SH-SY5Y (cell line): ENCODE measurements at regions not wholly inside any gene's neighbourhood (a gene's known extent, or its start where the extent isn't known, plus 50 kb on each side); places are given as distances from the start of the nearest gene placed in this dataset.

Experiments used
- GATA2 ChIP-seq: IDR thresholded peaks from 2 replicates; pipeline ENCODE4 v1.6.1; 2011; ENCODE audit warnings: mild to moderate bottlenecking, low read depth, low read length
- GATA3 ChIP-seq: IDR thresholded peaks from 2 replicates; pipeline ENCODE4 v1.6.1; 2011; ENCODE audit warnings: low read depth, mild to moderate bottlenecking, low read length, moderate library complexity

DNA sequence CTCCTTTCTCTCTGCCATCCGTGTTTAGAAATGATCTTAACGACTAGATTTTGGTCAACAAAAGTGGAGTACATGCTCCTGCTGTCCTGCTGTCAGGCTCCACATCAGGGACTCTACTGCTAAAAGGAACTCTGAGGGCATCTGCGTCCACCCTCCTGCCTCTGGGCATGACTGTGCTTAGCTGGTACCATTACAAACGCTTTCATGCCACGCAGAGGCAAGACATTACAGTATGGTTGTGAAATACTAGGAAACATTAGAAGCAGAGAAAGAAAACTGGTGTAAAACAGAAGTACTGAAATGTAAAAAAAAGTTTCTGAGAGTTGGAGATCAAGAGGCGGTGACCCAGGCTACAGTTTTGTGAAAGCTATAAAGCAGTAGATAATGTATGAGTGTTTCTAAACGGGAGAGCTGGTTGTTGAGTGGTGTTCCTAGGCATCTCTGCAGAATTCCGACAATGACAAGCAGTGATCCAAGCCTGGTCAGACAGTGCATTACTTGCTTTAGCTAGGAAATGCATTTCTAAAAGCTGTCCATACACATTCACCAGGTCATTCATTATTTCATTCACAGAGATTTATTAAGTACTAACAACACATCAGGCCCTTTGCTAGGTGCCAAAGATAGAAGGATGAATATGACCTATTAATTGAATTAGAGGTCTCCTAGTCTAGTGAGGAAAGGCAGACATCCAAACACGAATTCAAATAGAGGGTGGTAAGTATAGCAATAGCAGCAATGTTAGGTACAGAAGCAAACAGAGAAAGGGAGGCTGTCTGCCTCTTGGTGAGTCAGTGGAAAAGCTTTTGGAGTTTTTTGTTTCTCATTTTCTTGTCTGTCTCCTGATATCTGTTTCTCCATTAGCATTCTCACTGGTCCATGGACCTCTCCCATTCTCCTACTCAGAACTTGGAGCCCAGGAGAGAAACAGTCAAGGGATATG is 401.9 kb downstream of the LMO4 start:
- no peak for TF ChIP-seq GATA3
- no peak for TF ChIP-seq GATA2
